ENCODE measurements at regions not wholly inside any gene's neighbourhood (a gene's known extent, or its start where the extent isn't known, plus 50 kb on each side); places are given as distances from the start of the nearest gene placed in this dataset.

- TF ChIP-seq YY1 (IDR thresholded peaks at IDR 0.05; ENCODE audit: insufficient read depth, insufficient read length) (no peak), ZNF274 (IDR thresholded peaks at IDR 0.05; ENCODE audit: low read depth, low read length) (no peak)
These were observed 66.5 kb downstream of the SPIN4 start for GRCh38 chrX:63284659-63285058.

Measured in NT2/D1 (cell line).